ENCODE measurements at regions not wholly inside any gene's neighbourhood (a gene's known extent, or its start where the extent isn't known, plus 50 kb on each side); places are given as distances from the start of the nearest gene placed in this dataset.

DNA sequence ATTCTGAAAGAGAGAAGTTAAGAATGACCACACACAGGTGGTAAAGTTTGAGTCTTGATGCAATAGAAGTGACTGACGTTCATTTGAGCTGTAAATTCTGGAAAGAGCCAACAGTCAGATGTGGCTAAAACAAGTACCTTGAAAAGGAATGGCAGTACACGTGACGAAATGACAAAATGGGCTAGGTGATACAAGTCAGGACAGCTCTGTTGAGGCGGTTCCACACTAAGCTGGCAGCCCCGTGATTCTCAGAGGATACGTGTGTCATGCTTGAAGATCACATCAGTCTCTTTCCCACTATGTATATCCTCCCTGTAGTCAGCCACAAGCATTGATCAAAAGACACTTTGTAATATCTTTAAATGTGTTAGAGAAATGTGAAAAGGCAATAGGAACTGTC lies 881.3 kb upstream of the ADGRL2 start:
- TF ChIP-seq CTCF (IDR thresholded peaks at IDR 0.05): no peak
- TF ChIP-seq POLR2A (IDR thresholded peaks at IDR 0.05): no peak
